ENCODE measurements at regions not wholly inside any gene's neighbourhood (a gene's known extent, or its start where the extent isn't known, plus 50 kb on each side); places are given as distances from the start of the nearest gene placed in this dataset.
"Not testable (repeated sequence)": the region's sequence is repeated elsewhere in the genome, so short reads cannot be mapped to it uniquely, and the experiment has no call there.

DNA sequence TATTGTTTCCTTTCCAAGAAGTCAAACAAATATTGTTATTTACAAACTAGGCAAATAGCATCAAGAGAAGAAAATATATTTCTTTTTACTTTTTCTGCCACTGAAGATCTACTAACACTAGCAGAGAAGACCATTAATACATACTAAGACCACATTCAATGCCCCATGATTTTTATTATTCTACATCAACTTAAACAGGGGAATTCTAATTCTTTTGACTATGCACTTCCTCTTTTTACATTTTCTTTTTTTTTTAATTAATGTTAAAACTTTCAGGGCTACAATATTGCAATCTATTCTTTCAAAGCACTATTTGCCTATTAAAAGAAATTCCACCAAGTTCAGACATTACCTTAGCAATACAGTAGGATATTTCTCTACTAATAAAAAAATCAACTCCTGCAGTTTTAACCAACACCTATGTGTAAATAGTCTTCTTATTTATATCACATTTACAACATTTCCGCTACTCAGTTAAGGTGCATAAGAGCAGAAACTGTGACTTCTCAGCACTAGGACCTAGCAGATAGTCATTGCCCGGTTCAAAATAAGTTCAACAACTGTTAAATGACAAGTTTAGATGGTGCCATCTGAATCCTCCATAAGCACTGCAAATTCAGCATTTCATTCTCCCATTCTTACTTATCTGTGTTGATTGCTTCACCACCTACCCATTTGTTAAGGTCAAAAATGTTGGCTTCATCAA lies 513.5 kb downstream of the TTLL7 start:
- TF ChIP-seq, protein P1, sequence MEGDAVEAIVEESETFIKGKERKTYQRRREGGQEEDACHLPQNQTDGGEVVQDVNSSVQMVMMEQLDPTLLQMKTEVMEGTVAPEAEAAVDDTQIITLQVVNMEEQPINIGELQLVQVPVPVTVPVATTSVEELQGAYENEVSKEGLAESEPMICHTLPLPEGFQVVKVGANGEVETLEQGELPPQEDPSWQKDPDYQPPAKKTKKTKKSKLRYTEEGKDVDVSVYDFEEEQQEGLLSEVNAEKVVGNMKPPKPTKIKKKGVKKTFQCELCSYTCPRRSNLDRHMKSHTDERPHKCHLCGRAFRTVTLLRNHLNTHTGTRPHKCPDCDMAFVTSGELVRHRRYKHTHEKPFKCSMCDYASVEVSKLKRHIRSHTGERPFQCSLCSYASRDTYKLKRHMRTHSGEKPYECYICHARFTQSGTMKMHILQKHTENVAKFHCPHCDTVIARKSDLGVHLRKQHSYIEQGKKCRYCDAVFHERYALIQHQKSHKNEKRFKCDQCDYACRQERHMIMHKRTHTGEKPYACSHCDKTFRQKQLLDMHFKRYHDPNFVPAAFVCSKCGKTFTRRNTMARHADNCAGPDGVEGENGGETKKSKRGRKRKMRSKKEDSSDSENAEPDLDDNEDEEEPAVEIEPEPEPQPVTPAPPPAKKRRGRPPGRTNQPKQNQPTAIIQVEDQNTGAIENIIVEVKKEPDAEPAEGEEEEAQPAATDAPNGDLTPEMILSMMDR (IDR thresholded peaks at IDR 0.05) = not testable (repeated sequence)
- TF ChIP-seq POLR2A, POLR2AphosphoS5 (IDR thresholded peaks at IDR 0.05): not testable (repeated sequence)
